ENCODE measurements at regions not wholly inside any gene's neighbourhood (a gene's known extent, or its start where the extent isn't known, plus 50 kb on each side); places are given as distances from the start of the nearest gene placed in this dataset.

DNA sequence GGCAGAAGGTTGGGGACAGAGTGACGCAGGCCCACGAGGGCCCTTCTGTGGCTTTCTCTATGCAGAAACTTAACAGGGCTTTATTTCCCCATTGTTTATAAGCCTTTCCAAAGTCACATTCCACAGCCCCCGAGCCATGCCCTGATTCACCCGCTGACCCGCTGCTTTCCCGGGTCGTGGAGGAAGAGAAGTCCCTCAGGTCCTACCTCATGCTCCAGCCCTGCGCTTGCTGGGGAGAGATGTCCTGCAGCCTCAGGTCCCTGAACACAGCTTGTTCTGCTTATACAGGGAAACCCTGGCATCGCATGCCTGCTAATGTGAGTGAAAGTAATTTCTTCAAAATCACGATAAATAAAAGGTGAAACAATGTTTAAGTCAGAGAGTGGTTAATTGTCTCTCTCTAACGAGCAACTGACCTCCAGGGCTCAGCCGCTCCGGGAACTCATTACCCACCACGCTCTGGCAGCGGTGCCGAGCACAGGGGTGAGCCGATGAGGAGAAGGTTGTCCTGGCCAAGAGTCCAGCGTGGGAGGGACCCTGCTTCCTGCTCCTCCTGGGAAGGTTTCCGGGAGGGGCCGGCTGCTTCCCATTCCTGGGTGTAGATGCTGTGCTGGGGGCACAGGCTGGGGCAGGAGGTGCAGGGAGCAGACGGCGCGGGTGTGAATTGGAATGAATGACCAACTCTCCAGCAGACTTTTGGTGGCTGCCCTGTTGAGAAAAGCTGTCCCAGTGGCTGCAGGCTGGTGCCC is 595.2 kb downstream of the BRD1 start:
- TF ChIP-seq, protein P1, sequence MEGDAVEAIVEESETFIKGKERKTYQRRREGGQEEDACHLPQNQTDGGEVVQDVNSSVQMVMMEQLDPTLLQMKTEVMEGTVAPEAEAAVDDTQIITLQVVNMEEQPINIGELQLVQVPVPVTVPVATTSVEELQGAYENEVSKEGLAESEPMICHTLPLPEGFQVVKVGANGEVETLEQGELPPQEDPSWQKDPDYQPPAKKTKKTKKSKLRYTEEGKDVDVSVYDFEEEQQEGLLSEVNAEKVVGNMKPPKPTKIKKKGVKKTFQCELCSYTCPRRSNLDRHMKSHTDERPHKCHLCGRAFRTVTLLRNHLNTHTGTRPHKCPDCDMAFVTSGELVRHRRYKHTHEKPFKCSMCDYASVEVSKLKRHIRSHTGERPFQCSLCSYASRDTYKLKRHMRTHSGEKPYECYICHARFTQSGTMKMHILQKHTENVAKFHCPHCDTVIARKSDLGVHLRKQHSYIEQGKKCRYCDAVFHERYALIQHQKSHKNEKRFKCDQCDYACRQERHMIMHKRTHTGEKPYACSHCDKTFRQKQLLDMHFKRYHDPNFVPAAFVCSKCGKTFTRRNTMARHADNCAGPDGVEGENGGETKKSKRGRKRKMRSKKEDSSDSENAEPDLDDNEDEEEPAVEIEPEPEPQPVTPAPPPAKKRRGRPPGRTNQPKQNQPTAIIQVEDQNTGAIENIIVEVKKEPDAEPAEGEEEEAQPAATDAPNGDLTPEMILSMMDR (IDR thresholded peaks at IDR 0.05), result no peak
- TF ChIP-seq EZH2 (IDR thresholded peaks at IDR 0.05; ENCODE audit: borderline replicate concordance, insufficient read depth, low read depth, low read length, poor library complexity, severe bottlenecking), result no peak
